ENCODE measurements at regions not wholly inside any gene's neighbourhood (a gene's known extent, or its start where the extent isn't known, plus 50 kb on each side); places are given as distances from the start of the nearest gene placed in this dataset.

DNA sequence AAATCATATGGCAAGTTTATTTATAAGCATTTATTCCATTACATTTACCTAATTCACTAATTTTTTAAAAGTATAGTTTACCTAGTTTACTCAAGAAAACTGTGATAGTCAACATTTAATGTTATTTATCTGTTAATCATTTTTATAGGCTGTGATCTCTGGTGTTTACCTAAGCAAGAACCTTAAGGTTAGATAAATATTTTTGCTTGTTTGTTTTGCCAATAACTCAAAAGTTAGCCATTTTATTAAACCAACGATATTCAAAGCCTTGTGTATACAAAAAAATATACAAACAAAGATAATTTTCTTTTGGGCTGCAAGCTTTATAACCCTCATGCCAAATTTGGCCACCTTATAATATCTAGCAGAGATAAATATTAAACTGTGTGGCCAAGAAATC is 157.3 kb downstream of the SLCO1B3 start:
- TF ChIP-seq POLR2A (IDR thresholded peaks at IDR 0.05), result no peak
- TF ChIP-seq, protein P1, sequence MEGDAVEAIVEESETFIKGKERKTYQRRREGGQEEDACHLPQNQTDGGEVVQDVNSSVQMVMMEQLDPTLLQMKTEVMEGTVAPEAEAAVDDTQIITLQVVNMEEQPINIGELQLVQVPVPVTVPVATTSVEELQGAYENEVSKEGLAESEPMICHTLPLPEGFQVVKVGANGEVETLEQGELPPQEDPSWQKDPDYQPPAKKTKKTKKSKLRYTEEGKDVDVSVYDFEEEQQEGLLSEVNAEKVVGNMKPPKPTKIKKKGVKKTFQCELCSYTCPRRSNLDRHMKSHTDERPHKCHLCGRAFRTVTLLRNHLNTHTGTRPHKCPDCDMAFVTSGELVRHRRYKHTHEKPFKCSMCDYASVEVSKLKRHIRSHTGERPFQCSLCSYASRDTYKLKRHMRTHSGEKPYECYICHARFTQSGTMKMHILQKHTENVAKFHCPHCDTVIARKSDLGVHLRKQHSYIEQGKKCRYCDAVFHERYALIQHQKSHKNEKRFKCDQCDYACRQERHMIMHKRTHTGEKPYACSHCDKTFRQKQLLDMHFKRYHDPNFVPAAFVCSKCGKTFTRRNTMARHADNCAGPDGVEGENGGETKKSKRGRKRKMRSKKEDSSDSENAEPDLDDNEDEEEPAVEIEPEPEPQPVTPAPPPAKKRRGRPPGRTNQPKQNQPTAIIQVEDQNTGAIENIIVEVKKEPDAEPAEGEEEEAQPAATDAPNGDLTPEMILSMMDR (IDR thresholded peaks at IDR 0.05), result no peak
- H3K27ac ChIP-seq, result no peak overlapping the region
- 44 to 64% (median 58%) methylated on average over 1 of the region's 1 CpG for WGBS, 4 donors
- intact Hi-C loops (cut with DNase I), result no loop called here
- ATAC-seq, result no peak
- H3K27me3 ChIP-seq, result no peaks in the 10 kb centered on the region
- no peak for DNase-seq
- H3K9me3 ChIP-seq, result peaks cover 0 to 5% (median 0%) of the 10 kb centered on the region in 12 donors
- H3K4me3 ChIP-seq, result no peak overlapping the region
- H3K36me3 ChIP-seq, result no peaks in the 10 kb centered on the region
- H3K4me1 ChIP-seq, result no peaks in the 10 kb centered on the region

DNA sequence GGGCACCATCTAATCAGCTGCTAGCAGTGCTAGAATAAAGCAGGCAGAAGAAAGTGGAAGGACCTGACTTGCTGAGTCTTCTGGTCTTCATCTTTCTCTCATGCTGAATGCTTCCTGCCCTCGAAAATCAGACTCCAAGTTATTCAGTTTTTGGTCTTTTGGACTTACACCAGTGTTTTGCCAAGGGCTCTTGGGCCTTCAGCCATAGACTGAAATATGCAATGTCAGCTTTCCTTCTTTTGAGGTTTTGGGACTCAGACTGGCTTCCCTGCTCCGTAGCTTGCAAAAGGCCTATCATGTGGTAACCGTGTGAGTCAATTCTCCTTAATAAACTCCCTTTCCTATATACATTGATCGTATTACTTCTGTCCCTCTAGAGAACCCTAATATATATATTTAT is 159.3 kb downstream of the SLCO1B3 start:
- no peak overlapping the region for H3K27ac ChIP-seq
- DNase-seq (no peak), ATAC-seq (no peak)
- peaks cover 0 to 5% (median 0%) of the 10 kb centered on the region in 12 donors for H3K9me3 ChIP-seq
- H3K4me1 ChIP-seq, result no peaks in the 10 kb centered on the region
- 55 to 60% (median 58%) methylated on average over 4 of the region's 4 CpGs for WGBS, 4 donors
- no peak overlapping the region for H3K4me3 ChIP-seq
- no peaks in the 10 kb centered on the region for H3K36me3 ChIP-seq
- TF ChIP-seq POLR2A (IDR thresholded peaks at IDR 0.05), result no peak
- TF ChIP-seq, protein P1 (IDR thresholded peaks at IDR 0.05), result no peak
- intact Hi-C loops (cut with DNase I), result no loop called here
- H3K27me3 ChIP-seq, result no peaks in the 10 kb centered on the region

DNA sequence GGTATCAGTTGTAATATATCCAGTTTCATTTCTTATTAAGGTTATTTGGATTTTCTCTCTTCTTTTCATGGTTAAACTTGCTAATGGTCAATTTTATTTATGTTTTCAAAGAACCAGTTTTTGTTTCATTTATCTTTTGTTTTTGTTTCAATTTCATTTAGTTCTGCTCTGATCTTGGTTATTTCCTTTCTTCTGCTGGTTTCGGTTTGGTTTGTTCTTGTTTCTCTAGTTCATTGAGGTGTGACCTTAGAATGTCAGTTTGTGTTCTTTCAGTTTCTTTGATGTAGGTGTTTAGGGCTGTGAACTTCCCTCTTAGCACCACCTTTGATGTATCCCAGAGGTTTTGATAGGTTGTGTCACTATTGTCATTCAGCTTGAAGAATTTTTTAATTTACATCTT is 145.6 kb upstream of the SLCO1B1 start:
- DNase-seq (no peak), ATAC-seq (no peak)
- intact Hi-C loops (cut with DNase I), result no loop called here
- H3K9me3 ChIP-seq, result peaks cover 0 to 20% (median 2%) of the 10 kb centered on the region in 12 donors
- TF ChIP-seq POLR2A (IDR thresholded peaks at IDR 0.05), result no peak
- TF ChIP-seq, protein P1 (IDR thresholded peaks at IDR 0.05), result no peak
- H3K27me3 ChIP-seq, result no peaks in the 10 kb centered on the region
- 68 to 77% (median 75%) methylated on average over 1 of the region's 1 CpG for WGBS, 4 donors
- no peaks in the 10 kb centered on the region for H3K36me3 ChIP-seq
- no peak overlapping the region for H3K4me3 ChIP-seq
- H3K27ac ChIP-seq, result no peak overlapping the region
- H3K4me1 ChIP-seq, result no peaks in the 10 kb centered on the region

DNA sequence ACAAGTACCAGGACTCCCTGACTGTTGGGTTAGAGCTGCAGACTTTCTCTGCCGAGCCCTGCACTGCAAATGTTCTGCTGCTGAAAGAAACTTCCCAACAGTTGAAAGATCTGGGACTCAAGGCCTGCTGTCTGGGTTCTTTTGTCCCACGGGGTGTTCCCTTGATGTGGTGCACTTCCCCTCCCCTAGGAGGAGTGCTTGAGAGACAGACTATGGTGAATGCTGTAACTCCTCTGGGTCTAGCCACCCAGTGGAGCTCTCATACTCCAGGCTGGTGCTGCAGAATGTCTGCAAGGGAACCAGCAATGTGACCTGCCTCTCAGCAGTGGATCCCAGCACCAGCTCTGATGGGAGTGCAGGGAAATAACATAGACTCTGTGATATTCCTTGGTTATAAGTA is 129.2 kb upstream of the SLCO1B1 start:
- no peak for TF ChIP-seq POLR2A (IDR thresholded peaks at IDR 0.05)
- TF ChIP-seq, protein P1 (IDR thresholded peaks at IDR 0.05), result no peak
- no peak overlapping the region for H3K27ac ChIP-seq
- intact Hi-C loops (cut with DNase I), result no loop called here
- peaks cover 0 to 16% (median 0%) of the 10 kb centered on the region in 12 donors for H3K9me3 ChIP-seq
- no peaks in the 10 kb centered on the region for H3K36me3 ChIP-seq
- DNase-seq (no peak), ATAC-seq (no peak)
- WGBS, 4 donors, result 24 to 65% (median 59%) methylated on average over 2 of the region's 2 CpGs
- H3K4me3 ChIP-seq, result no peak overlapping the region
- H3K4me1 ChIP-seq, result no peaks in the 10 kb centered on the region
- H3K27me3 ChIP-seq, result peaks cover 0 to 6% (median 0%) of the 10 kb centered on the region in 9 donors
